GM12878 (cell line): ENCODE measurements at regions not wholly inside any gene's neighbourhood (a gene's known extent, or its start where the extent isn't known, plus 50 kb on each side); places are given as distances from the start of the nearest gene placed in this dataset.

Experiments used
- ATAC-seq: fragments of 200-7000 bp; cut with Tn5 transposase; 3 replicates; pipeline ENCODE4 v1.9.1; 2020; ENCODE audit warnings: mild to moderate bottlenecking, moderate library complexity
- BruUV-seq: library from RNA; stranded (reverse); fragments of 400-500 nt; replicated peaks from 2 replicates; lab custom pipeline; 2021; lab: Mats Ljungman, UMichigan
- CTCF ChIA-PET: fragments of 300-600 bp; sonication (Branson Sonifier 250); formaldehyde crosslinking; extraction: SDS; loops from one replicate; lab custom pipeline; 2021; ENCODE audit warnings: inconsistent platforms; lab: Yijun Ruan, JAX
- POLR2A ChIA-PET: fragments of 350-600 bp; formaldehyde crosslinking; extraction: SDS; loops from one replicate; lab custom pipeline; 2021; ENCODE audit warnings: inconsistent platforms; lab: Charles Lee
- RAD21 ChIA-PET: fragments of 300-600 bp; sonication (Branson Sonifier 250); formaldehyde crosslinking; loops from one replicate; lab custom pipeline; 2023; ENCODE audit warnings: antibody characterized with exemption; ENCODE audit not compliant: unreplicated experiment; lab: Charles Lee
- SMC1A ChIA-PET: fragments of 300-600 bp; sonication (Branson Sonifier 250); formaldehyde crosslinking; loops from one replicate; lab custom pipeline; 2023; ENCODE audit not compliant: unreplicated experiment, uncharacterized antibody; lab: Charles Lee
- DNase-seq: peaks from one replicate; pipeline ENCODE4 v3.0.0-alpha.2; 2011; ENCODE audit warnings: low read depth, low spot score
- FAIRE-seq: peaks from 3 replicates; lab custom pipeline; 2011; peaks lifted over from hg19 to GRCh38; lab: Jason Lieb, UNC
- H2AFZ ChIP-seq: 2 replicates; pipeline ENCODE4 v1.6.0; 2011; ENCODE audit warnings: low read depth, low read length, control low read depth; ENCODE audit not compliant: control insufficient read depth
- H3K27ac ChIP-seq: 2 replicates; pipeline ENCODE4 v1.5.1; 2011; ENCODE audit warnings: control low read depth; ENCODE audit not compliant: control insufficient read depth, insufficient read depth
- H3K27me3 ChIP-seq, 2 experiments: replicated peaks in 1 of 2; 2 replicates each; pipeline versions ENCODE4 v1.6.0 to v1.6.1; 2011; ENCODE audit warnings: low read length in 1 of 2; ENCODE audit not compliant: control insufficient read depth in 2 of 2, insufficient read depth in 2 of 2
- H3K36me3 ChIP-seq, 2 experiments: 2 replicates each; pipeline ENCODE4 v1.5.1; 2011; ENCODE audit warnings: low read length in 1 of 2; ENCODE audit not compliant: control insufficient read depth in 2 of 2, insufficient read depth in 2 of 2
- H3K4me1 ChIP-seq: 2 replicates; pipeline ENCODE4 v1.6.1; 2011; ENCODE audit warnings: mild to moderate bottlenecking, low read length, moderate library complexity, mixed read lengths; ENCODE audit not compliant: control insufficient read depth, insufficient read depth
- H3K4me2 ChIP-seq: 2 replicates; pipeline ENCODE4 v1.6.0; 2011; ENCODE audit warnings: control low read depth; ENCODE audit not compliant: control insufficient read depth, insufficient read depth
- H3K4me3 ChIP-seq: fragments of 200-600 bp; sonication (generic); 2 replicates; pipeline ENCODE4 v1.5.1; 2016
- H3K79me2 ChIP-seq: 2 replicates; pipeline ENCODE4 v1.6.0; 2011; ENCODE audit warnings: low read length; ENCODE audit not compliant: control insufficient read depth, insufficient read depth
- H3K9ac ChIP-seq: 2 replicates; pipeline ENCODE4 v1.8.0; 2011; ENCODE audit warnings: low read length, control low read depth, mixed read lengths; ENCODE audit not compliant: control insufficient read depth, insufficient read depth
- H3K9me3 ChIP-seq: replicated peaks from 3 replicates; pipeline ENCODE4 v1.5.1; 2011; ENCODE audit warnings: mild to moderate bottlenecking, low read length; ENCODE audit not compliant: control insufficient read depth, insufficient read depth
- H4K20me1 ChIP-seq: 2 replicates; pipeline ENCODE4 v1.6.0; 2011; ENCODE audit not compliant: control insufficient read depth, insufficient read depth
- BACH1 ChIP-seq: fragments of 450-650 bp; IDR thresholded peaks from 2 replicates; pipeline ENCODE4 v1.6.1; 2017; ENCODE audit warnings: mild to moderate bottlenecking, borderline replicate concordance
- FOXK2 ChIP-seq: fragments of 450-650 bp; IDR thresholded peaks from 2 replicates; pipeline ENCODE4 v1.6.1; 2017; ENCODE audit warnings: mild to moderate bottlenecking, moderate library complexity
- RAD51 ChIP-seq: fragments of 450-650 bp; IDR thresholded peaks from 2 replicates; pipeline ENCODE4 v1.6.1; 2016; ENCODE audit warnings: moderate library complexity, mild to moderate bottlenecking, inconsistent platforms
- ZNF384 ChIP-seq: IDR thresholded peaks from 2 replicates; pipeline ENCODE4 v1.6.1; 2012; ENCODE audit warnings: low read depth, mild to moderate bottlenecking, low read length, improper control_type of control experiment, borderline replicate concordance
- in situ Hi-C: fragments of 300-500 bp; cut with MboI; formaldehyde crosslinking; loops from 9 replicates; pipeline ENCODE4 v1.14.3; 2018; ENCODE audit warnings: mixed read lengths
- intact Hi-C: fragments of 100-400 bp; cut with micrococcal nuclease; formaldehyde crosslinking; loops from one replicate; pipeline ENCODE4 v1.14.2; 2022; ENCODE audit not compliant: unreplicated experiment
- TF ChIP-seq, protein P1 (sequence below): fragments of 450-650 bp; IDR thresholded peaks from 2 replicates; pipeline ENCODE4 v1.6.1; 2014; ENCODE audit warnings: mild to moderate bottlenecking
- TF ChIP-seq, protein P2 (sequence below): fragments of 450-650 bp; formaldehyde crosslinking; IDR thresholded peaks from 2 replicates; pipeline ENCODE4 v1.4.0; 2022; ENCODE audit warnings: mild to moderate bottlenecking, moderate library complexity

DNA sequence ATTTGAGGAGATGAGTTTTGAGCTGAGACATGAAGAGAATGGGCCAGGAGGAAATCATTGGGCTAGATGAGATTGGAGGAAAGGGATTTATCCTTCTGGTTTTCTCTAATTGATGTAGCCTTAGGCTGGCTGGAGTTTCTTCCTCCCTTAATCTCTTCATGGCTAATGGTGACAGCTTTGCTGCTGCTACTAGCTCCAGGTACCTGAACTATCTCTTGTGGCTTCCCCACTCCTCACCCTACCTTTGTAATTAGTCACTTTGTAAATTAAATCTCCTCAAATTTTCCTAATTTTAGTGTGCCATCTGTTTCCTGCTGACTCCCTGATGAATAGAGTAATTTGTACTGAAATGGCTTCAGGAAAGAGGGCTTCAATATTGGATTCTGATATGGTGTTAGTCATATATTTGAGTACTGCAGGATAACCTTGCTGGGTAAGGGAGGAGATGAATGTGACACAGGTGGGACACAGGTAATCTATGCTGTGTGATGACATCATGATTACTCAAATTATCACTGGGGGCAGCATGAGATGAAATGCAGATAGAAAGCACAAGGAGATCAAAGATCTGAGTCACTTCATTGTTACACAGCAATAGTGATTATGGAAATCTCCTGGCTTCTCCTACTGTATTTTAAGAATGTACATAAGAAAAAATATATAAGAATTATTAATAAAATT lies 1134.1 kb upstream of the DDX18 start:
- no peaks in the 10 kb centered on the region for H3K9me3 ChIP-seq
- no peak overlapping the region for H3K4me3 ChIP-seq
- FAIRE-seq (no peak), ATAC-seq (no peak), DNase-seq (no peak)
- no peaks in the 10 kb centered on the region for H3K36me3 ChIP-seq
- H2AFZ ChIP-seq, result no peak overlapping the region
- no peaks in the 10 kb centered on the region for H4K20me1 ChIP-seq
- in situ Hi-C loops (no loop called here), intact Hi-C loops (no loop called here)
- CTCF ChIA-PET, result no interaction called here
- no peak overlapping the region for H3K4me2 ChIP-seq
- no peaks in the 10 kb centered on the region for H3K4me1 ChIP-seq
- H3K79me2 ChIP-seq, result no peaks in the 10 kb centered on the region
- H3K27ac ChIP-seq, result no peak overlapping the region
- TF ChIP-seq RAD51, result no peak
- TF ChIP-seq ZNF384, result no peak
- TF ChIP-seq, protein P1, sequence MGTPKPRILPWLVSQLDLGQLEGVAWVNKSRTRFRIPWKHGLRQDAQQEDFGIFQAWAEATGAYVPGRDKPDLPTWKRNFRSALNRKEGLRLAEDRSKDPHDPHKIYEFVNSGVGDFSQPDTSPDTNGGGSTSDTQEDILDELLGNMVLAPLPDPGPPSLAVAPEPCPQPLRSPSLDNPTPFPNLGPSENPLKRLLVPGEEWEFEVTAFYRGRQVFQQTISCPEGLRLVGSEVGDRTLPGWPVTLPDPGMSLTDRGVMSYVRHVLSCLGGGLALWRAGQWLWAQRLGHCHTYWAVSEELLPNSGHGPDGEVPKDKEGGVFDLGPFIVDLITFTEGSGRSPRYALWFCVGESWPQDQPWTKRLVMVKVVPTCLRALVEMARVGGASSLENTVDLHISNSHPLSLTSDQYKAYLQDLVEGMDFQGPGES, result no peak
- TF ChIP-seq, protein P2, sequence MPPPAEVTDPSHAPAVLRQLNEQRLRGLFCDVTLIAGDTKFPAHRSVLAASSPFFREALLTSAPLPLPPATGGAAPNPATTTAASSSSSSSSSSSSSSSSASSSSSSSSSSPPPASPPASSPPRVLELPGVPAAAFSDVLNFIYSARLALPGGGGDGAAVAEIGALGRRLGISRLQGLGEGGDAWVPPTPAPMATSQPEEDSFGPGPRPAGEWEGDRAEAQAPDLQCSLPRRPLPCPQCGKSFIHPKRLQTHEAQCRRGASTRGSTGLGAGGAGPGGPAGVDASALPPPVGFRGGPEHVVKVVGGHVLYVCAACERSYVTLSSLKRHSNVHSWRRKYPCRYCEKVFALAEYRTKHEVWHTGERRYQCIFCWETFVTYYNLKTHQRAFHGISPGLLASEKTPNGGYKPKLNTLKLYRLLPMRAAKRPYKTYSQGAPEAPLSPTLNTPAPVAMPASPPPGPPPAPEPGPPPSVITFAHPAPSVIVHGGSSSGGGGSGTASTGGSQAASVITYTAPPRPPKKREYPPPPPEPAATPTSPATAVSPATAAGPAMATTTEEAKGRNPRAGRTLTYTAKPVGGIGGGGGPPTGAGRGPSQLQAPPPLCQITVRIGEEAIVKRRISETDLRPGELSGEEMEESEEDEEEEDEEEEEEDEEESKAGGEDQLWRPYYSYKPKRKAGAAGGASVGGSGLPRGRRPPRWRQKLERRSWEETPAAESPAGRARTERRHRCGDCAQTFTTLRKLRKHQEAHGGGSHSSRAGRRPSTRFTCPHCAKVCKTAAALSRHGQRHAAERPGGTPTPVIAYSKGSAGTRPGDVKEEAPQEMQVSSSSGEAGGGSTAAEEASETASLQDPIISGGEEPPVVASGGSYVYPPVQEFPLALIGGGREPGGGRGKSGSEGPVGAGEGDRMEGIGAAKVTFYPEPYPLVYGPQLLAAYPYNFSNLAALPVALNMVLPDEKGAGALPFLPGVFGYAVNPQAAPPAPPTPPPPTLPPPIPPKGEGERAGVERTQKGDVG (CRISPR knock-in tag), result no peak
- TF ChIP-seq FOXK2, result no peak
- no peak for TF ChIP-seq BACH1
- POLR2A ChIA-PET, result no interaction called here
- H3K27me3 ChIP-seq, result no peaks in the 10 kb centered on the region
- no peak overlapping the region for H3K9ac ChIP-seq
- RAD21 ChIA-PET, result no interaction called here
- no TSS peak for BruUV-seq
- SMC1A ChIA-PET, result no interaction called here
